ENCODE measurements at regions not wholly inside any gene's neighbourhood (a gene's known extent, or its start where the extent isn't known, plus 50 kb on each side); places are given as distances from the start of the nearest gene placed in this dataset.

DNA sequence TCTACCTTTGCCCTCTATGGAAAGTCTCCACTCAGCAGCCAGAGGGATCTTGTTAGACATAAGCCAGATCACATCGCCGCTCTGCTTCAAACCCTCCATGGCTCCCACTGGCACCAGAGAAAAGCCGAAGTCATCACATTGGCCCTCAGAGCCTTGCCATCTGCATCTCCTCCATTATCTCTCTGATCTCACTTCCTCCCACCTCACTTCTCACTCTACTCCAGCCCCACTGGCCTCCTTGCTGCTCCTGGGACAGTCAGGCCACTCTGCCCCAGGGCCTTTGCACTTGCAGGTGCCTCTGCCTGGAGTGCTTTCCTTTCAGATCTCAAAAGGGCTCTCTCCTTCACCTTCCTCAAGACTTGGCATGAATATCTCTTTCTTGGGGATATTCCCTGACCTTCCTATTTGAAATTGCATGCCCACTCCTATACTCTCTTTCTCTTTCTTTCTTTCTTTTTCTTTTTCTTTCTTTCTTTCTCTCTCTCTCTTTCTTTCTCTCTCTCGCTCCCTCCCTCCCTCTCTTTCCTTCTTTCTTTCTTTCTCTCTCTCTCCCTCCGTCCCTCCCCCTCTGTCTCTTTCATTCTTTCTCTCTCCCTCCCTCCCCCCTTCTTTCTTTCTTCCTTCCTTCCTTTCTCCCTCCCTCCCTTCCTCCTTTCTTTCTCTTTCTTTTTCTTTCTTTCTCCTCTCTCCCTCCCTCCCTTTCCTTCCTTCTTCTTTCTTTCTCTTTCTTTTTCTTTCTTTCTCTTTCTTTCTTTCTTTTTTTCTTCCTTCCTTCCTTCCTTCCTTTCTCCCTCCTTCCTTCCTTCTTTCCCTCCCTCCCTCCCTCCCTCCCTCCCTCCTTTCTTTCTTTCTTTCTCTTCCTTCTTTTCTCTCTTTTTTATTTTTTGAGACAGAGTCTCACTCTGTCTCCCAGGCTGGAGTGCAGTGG lies 96.0 kb upstream of the CASZ1 start:
- Histone ChIP-seq H3K4me1 (ENCODE audit: control insufficient read depth in 2 of 2, insufficient read depth in 2 of 2, low read length in 2 of 2) (no peaks in the 10 kb centered on the region), H3K9ac (ENCODE audit: low read depth in 1 of 2, low read length in 2 of 2) (no peak overlapping the region), H3K4me3 (ENCODE audit: low read length in 2 of 2) (no peak overlapping the region), H3K36me3 (ENCODE audit: control insufficient read depth in 2 of 2, insufficient read depth in 2 of 2, low read length in 2 of 2) (no peaks in the 10 kb centered on the region), H3K27ac (ENCODE audit: low read depth in 2 of 2, low read length in 2 of 2) (no peak overlapping the region), H3K9me3 (ENCODE audit: control insufficient read depth in 2 of 2, low read length in 2 of 2) (no peaks in the 10 kb centered on the region), H3K27me3 (ENCODE audit: control insufficient read depth in 2 of 2, insufficient read depth in 2 of 2, low read length in 2 of 2) (peaks cover 14 to 21% of the 10 kb centered on the region in 2 donors)

DNA sequence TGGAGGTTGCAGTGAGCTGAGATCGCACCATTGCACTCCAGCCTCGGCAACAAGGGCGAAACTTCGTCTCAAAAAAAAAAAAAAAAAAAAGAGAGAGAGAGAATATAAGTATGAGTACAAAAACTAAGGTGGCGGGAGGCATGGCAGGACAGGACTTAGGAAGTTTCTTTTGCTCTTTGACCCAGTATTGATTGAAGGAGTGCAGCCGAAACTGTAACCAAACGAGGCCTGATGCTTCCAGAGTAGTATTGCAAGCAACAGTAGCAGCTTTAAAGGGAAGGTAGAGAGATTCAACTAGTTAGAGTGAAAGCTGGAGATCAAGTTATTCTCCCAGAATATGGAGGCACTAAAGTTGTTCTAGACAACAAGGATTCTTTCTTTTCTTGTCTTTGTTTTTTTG lies 99.2 kb upstream of the CASZ1 start:
- Histone ChIP-seq H3K27me3 (ENCODE audit: control insufficient read depth in 2 of 2, insufficient read depth in 2 of 2, low read length in 2 of 2) (peaks cover 0 to under 1% of the 10 kb centered on the region in 2 donors), H3K4me3 (ENCODE audit: low read length in 2 of 2) (no peak overlapping the region), H3K27ac (ENCODE audit: low read depth in 2 of 2, low read length in 2 of 2) (no peak overlapping the region), H3K36me3 (ENCODE audit: control insufficient read depth in 2 of 2, insufficient read depth in 2 of 2, low read length in 2 of 2) (no peaks in the 10 kb centered on the region), H3K9ac (ENCODE audit: low read depth in 1 of 2, low read length in 2 of 2) (no peak overlapping the region), H3K4me1 (ENCODE audit: control insufficient read depth in 2 of 2, insufficient read depth in 2 of 2, low read length in 2 of 2) (peaks cover 0 to 2% of the 10 kb centered on the region in 2 donors), H3K9me3 (ENCODE audit: control insufficient read depth in 2 of 2, low read length in 2 of 2) (no peaks in the 10 kb centered on the region)

DNA sequence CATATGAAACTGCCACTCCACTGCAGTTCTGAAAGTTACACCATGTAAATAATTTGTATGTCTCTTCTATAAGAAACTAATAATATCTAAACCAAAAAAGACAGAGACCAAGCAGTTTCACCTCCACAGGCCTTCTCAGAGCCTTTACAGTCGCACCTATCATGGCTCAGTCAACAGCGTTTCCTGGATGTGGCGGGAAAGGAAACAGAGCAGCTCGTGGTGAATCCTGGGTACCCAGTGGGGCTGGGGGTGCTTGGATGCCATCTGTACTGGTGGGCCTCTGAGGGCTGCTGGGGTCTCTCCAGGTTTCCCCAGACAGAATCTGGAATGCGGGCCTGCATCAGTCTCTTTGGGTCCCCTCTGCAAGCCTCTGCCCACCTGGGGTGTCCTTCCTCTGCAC lies 100.2 kb upstream of the CASZ1 start:
- no peak overlapping the region for H3K4me3 ChIP-seq (ENCODE audit: low read length in 2 of 2)
- H3K9ac ChIP-seq (ENCODE audit: low read depth in 1 of 2, low read length in 2 of 2): no peak overlapping the region
- no peaks in the 10 kb centered on the region for H3K27me3 ChIP-seq (ENCODE audit: control insufficient read depth in 2 of 2, insufficient read depth in 2 of 2, low read length in 2 of 2)
- H3K9me3 ChIP-seq (ENCODE audit: control insufficient read depth in 2 of 2, low read length in 2 of 2): no peaks in the 10 kb centered on the region
- H3K27ac ChIP-seq (ENCODE audit: low read depth in 2 of 2, low read length in 2 of 2): no peak overlapping the region
- H3K36me3 ChIP-seq (ENCODE audit: control insufficient read depth in 2 of 2, insufficient read depth in 2 of 2, low read length in 2 of 2): no peaks in the 10 kb centered on the region
- H3K4me1 ChIP-seq (ENCODE audit: control insufficient read depth in 2 of 2, insufficient read depth in 2 of 2, low read length in 2 of 2): peaks cover 5 to 6% of the 10 kb centered on the region in 2 donors

DNA sequence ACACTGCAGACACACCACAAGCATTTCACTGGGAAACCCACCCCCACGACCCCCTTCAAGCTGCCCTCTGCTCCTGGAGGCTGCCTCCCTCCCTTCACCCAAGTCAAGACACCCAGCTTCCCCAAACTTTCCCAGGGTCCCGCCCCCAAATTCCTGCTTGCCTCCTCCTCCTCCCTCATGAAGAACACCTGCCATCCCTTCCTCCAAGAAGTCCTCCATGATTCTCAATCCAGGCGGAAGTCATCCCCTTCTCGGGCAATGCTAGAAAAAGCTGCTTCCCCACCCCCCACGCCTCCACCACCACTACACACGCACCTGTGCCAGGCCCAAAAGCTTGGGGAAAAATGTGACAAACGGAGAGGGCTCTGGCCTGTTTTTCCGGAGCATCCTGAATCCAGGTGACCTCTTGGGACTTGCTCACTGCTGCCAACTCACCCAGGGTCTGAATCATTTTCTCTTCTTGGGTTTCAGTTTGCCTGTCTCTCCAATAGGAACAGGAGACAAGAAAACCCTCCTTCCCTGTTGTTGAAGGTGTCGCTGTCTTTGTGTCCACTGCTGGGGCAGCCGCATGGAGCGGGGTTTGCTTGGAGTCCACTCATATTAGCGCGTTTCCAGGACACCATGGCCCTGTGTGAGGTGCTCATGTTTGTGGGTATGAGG lies 101.0 kb upstream of the CASZ1 start:
- Histone ChIP-seq H3K9me3 (ENCODE audit: control insufficient read depth in 2 of 2, low read length in 2 of 2) (no peaks in the 10 kb centered on the region), H3K9ac (ENCODE audit: low read depth in 1 of 2, low read length in 2 of 2) (no peak overlapping the region), H3K27ac (ENCODE audit: low read depth in 2 of 2, low read length in 2 of 2) (no peak overlapping the region), H3K27me3 (ENCODE audit: control insufficient read depth in 2 of 2, insufficient read depth in 2 of 2, low read length in 2 of 2) (no peaks in the 10 kb centered on the region), H3K4me1 (ENCODE audit: control insufficient read depth in 2 of 2, insufficient read depth in 2 of 2, low read length in 2 of 2) (peaks cover 5 to 8% of the 10 kb centered on the region in 2 donors), H3K4me3 (ENCODE audit: low read length in 2 of 2) (no peak overlapping the region), H3K36me3 (ENCODE audit: control insufficient read depth in 2 of 2, insufficient read depth in 2 of 2, low read length in 2 of 2) (no peaks in the 10 kb centered on the region)

DNA sequence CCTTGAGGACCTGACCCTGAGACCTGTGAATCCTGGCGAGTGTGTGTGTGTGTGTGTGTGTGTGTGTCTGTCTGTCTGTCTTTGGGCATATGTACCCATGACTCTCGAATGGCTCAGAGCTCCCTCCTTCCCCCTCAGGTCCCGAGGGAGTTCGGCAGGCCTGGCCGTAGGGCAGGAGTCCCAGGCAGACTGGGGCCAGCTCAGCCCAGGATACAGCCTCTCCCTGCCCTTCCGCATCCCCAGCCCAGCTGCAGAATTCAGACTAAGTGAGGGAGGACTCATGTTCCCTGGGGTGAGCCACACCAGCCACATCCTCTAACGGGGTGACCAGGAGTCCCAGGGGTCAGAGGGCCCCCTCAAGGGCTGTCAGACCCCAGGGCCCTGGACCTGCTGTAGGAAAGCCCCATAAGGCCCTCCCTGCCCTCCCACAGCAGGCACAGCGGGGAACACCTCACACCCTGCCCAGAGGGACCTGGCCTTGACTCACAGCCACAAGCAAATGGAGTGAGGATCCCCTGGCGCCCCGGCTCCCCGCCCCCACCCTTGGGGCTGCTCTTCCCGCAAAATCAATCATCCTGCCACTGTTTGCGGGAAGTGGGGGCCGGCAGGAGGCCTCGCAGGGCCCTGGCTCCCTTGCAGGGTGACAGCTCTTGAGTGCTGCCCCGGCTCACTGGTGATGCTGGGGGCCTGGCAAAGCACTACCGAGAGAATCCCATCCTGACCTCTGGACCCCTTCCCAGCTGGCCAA lies 101.7 kb upstream of the CASZ1 start:
- Histone ChIP-seq H3K9ac (ENCODE audit: low read depth in 1 of 2, low read length in 2 of 2) (no peak overlapping the region), H3K9me3 (ENCODE audit: control insufficient read depth in 2 of 2, low read length in 2 of 2) (no peaks in the 10 kb centered on the region), H3K4me3 (ENCODE audit: low read length in 2 of 2) (no peak overlapping the region), H3K4me1 (ENCODE audit: control insufficient read depth in 2 of 2, insufficient read depth in 2 of 2, low read length in 2 of 2) (peaks cover 5 to 8% of the 10 kb centered on the region in 2 donors), H3K36me3 (ENCODE audit: control insufficient read depth in 2 of 2, insufficient read depth in 2 of 2, low read length in 2 of 2) (no peaks in the 10 kb centered on the region), H3K27me3 (ENCODE audit: control insufficient read depth in 2 of 2, insufficient read depth in 2 of 2, low read length in 2 of 2) (no peaks in the 10 kb centered on the region), H3K27ac (ENCODE audit: low read depth in 2 of 2, low read length in 2 of 2) (no peak overlapping the region)

DNA sequence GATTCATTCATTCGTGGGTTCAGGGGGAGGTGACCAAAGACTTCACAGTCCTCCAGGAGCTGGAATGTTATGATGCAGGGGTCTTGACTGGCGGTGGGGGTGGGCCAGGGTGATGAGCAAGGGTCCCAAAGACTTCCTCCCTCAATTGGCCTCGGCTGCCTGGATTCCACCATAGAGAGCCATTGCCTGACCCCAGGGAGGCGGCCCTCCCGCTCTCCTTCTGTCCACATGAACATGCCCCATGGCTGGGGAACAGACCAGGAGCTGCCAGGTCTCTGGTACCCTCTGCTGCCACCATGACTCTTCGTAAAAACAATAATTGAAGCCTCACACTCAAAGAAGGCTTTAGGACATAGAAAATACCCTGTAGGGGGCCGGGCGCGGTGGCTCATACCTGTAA lies 102.5 kb upstream of the CASZ1 start:
- no peak overlapping the region for H3K4me3 ChIP-seq (ENCODE audit: low read length in 2 of 2)
- H3K36me3 ChIP-seq (ENCODE audit: control insufficient read depth in 2 of 2, insufficient read depth in 2 of 2, low read length in 2 of 2): no peaks in the 10 kb centered on the region
- H3K27ac ChIP-seq (ENCODE audit: low read depth in 2 of 2, low read length in 2 of 2): no peak overlapping the region
- no peaks in the 10 kb centered on the region for H3K9me3 ChIP-seq (ENCODE audit: control insufficient read depth in 2 of 2, low read length in 2 of 2)
- H3K4me1 ChIP-seq (ENCODE audit: control insufficient read depth in 2 of 2, insufficient read depth in 2 of 2, low read length in 2 of 2): peaks cover 5 to 8% of the 10 kb centered on the region in 2 donors
- peaks cover 0 to 4% of the 10 kb centered on the region in 2 donors for H3K27me3 ChIP-seq (ENCODE audit: control insufficient read depth in 2 of 2, insufficient read depth in 2 of 2, low read length in 2 of 2)
- H3K9ac ChIP-seq (ENCODE audit: low read depth in 1 of 2, low read length in 2 of 2): no peak overlapping the region

DNA sequence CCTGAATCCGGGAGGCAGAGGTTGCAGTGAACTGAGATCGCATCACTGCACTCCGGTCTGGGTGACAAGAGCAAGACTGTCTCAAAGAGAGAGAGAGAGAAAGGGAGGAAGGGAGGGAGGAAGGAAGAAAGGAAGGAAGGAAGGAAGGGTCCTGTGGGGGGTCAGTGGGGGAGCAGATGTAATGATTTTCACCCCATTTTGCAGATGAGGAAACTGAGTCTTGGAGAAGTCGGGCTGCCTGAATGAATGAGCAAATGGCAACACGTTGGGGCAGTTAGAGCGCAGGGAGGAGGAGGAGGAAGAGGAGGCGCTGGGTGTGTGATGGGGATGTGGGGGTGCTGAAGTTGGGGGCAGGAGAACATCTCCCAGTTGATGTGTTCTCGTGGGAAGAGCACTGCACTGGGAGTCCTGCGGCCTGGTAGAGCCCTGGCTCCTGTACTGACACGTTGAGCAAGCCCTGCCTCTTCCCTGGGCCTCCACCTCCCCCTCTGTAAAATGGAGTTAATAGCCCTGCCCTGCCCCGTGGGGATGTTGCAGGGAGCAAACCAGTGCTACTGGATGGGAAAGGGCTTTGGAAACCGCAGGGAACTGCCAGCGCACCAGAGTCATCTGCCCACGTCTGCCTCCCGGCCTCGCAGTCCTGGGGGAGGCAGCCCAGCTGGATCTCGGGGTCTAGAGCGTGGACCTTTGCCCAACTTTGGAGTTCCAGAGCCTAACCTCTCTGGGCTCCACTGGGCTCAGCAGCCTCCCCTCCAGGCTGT lies 103.2 kb upstream of the CASZ1 start:
- Histone ChIP-seq H3K4me3 (ENCODE audit: low read length in 2 of 2) (no peak overlapping the region), H3K9ac (ENCODE audit: low read depth in 1 of 2, low read length in 2 of 2) (no peak overlapping the region), H3K9me3 (ENCODE audit: control insufficient read depth in 2 of 2, low read length in 2 of 2) (no peaks in the 10 kb centered on the region), H3K4me1 (ENCODE audit: control insufficient read depth in 2 of 2, insufficient read depth in 2 of 2, low read length in 2 of 2) (peaks cover 5 to 8% of the 10 kb centered on the region in 2 donors), H3K36me3 (ENCODE audit: control insufficient read depth in 2 of 2, insufficient read depth in 2 of 2, low read length in 2 of 2) (no peaks in the 10 kb centered on the region), H3K27me3 (ENCODE audit: control insufficient read depth in 2 of 2, insufficient read depth in 2 of 2, low read length in 2 of 2) (peaks cover 0 to 4% of the 10 kb centered on the region in 2 donors), H3K27ac (ENCODE audit: low read depth in 2 of 2, low read length in 2 of 2) (no peak overlapping the region)

DNA sequence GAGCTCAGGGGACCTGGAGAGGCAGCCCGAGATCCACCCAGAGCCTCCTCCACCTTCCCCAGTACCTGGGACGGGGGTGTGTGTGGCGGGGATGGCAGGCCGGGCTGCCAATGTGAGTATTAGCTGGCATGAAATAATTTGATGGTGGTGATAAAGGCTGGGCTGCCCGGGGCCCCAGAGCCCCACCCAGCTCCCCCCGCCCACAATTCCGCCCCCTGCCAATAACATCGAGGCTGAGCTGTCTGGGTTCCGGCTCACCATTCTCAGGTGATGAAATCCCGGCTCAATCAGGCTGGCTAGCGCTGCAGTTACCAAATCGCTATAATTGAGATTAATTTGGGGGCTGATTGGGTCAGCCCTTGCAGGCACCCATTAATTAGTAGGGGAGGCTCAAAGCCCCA lies 103.8 kb upstream of the CASZ1 start:
- no peak overlapping the region for H3K9ac ChIP-seq (ENCODE audit: low read depth in 1 of 2, low read length in 2 of 2)
- no peaks in the 10 kb centered on the region for H3K9me3 ChIP-seq (ENCODE audit: control insufficient read depth in 2 of 2, low read length in 2 of 2)
- no peak overlapping the region for H3K27ac ChIP-seq (ENCODE audit: low read depth in 2 of 2, low read length in 2 of 2)
- no peaks in the 10 kb centered on the region for H3K36me3 ChIP-seq (ENCODE audit: control insufficient read depth in 2 of 2, insufficient read depth in 2 of 2, low read length in 2 of 2)
- H3K4me1 ChIP-seq (ENCODE audit: control insufficient read depth in 2 of 2, insufficient read depth in 2 of 2, low read length in 2 of 2): peaks cover 5 to 8% of the 10 kb centered on the region in 2 donors
- no peak overlapping the region for H3K4me3 ChIP-seq (ENCODE audit: low read length in 2 of 2)
- H3K27me3 ChIP-seq (ENCODE audit: control insufficient read depth in 2 of 2, insufficient read depth in 2 of 2, low read length in 2 of 2): peaks cover 0 to 4% of the 10 kb centered on the region in 2 donors

DNA sequence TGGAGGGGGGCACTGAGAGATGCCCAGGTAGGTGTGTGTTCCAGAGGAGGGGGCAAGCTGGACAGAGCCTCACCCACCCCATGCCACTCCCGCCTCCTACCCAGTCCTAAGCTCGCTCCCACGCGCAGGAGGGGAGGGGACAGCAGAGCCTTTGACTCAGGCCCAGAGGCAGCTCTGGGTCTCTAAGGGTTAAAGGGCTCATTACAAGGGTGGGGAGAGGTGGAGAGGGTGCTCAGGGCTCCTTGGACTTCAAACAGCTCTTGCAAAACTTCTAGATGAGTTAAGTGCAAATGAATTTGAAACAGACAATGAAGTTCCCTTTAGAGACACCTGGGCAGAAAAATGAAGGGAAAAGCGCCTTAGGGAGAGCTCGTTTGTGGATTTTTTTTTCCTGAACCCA lies 104.2 kb upstream of the CASZ1 start:
- Histone ChIP-seq H3K9ac (ENCODE audit: low read depth in 1 of 2, low read length in 2 of 2) (no peak overlapping the region), H3K27ac (ENCODE audit: low read depth in 2 of 2, low read length in 2 of 2) (no peak overlapping the region), H3K36me3 (ENCODE audit: control insufficient read depth in 2 of 2, insufficient read depth in 2 of 2, low read length in 2 of 2) (no peaks in the 10 kb centered on the region), H3K4me3 (ENCODE audit: low read length in 2 of 2) (no peak overlapping the region), H3K4me1 (ENCODE audit: control insufficient read depth in 2 of 2, insufficient read depth in 2 of 2, low read length in 2 of 2) (peaks cover 5 to 8% of the 10 kb centered on the region in 2 donors), H3K27me3 (ENCODE audit: control insufficient read depth in 2 of 2, insufficient read depth in 2 of 2, low read length in 2 of 2) (peaks cover 0 to 4% of the 10 kb centered on the region in 2 donors), H3K9me3 (ENCODE audit: control insufficient read depth in 2 of 2, low read length in 2 of 2) (no peaks in the 10 kb centered on the region)
